WTC11 (cell line): ENCODE measurements at regions not wholly inside any gene's neighbourhood (a gene's known extent, or its start where the extent isn't known, plus 50 kb on each side); places are given as distances from the start of the nearest gene placed in this dataset.

Experiments
- JUN ChIP-seq: sonication (generic); formaldehyde crosslinking; IDR thresholded peaks from 2 replicates; pipeline ENCODE4 v1.8.0; 2023; ENCODE audit warnings: mild to moderate bottlenecking, missing genetic modification reagents
- TF ChIP-seq, protein P1 (sequence below): sonication (generic); formaldehyde crosslinking; IDR thresholded peaks from 2 replicates; pipeline ENCODE4 v1.8.1; 2022; ENCODE audit warnings: mild to moderate bottlenecking, moderate library complexity, missing genetic modification reagents

DNA sequence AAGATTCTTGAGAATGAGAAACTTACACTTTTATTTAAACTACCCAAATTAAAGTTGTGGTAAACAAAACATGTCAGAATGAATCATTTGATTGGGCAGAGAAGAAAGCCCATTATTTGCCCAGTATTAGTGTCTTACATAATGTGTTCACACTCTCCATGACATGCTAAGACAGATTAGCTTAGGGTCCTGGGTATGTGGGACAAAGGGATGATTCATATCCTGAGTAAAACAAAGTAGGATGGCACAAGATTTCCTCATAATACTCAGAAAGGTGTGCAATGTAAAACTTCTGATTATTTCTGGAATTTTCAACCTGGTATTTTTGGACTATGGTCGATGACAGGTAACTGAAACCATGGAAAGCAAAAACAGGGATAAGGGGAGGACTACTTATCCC lies 183.9 kb upstream of the POU5F2 start:
- TF ChIP-seq, protein P1, sequence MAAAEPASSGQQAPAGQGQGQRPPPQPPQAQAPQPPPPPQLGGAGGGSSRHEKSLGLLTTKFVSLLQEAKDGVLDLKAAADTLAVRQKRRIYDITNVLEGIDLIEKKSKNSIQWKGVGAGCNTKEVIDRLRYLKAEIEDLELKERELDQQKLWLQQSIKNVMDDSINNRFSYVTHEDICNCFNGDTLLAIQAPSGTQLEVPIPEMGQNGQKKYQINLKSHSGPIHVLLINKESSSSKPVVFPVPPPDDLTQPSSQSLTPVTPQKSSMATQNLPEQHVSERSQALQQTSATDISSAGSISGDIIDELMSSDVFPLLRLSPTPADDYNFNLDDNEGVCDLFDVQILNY (CRISPR knock-in tag): no peak
- no peak for TF ChIP-seq JUN (CRISPR knock-in tag)
